Right cardiac atrium (tissue), 5 donors: ENCODE measurements at regions not wholly inside any gene's neighbourhood (a gene's known extent, or its start where the extent isn't known, plus 50 kb on each side); places are given as distances from the start of the nearest gene placed in this dataset.
A peak's percentile ranks its signal among the peaks of the same experiment; 100 is the strongest.
"Not testable (repeated sequence)": the region's sequence is repeated elsewhere in the genome, so short reads cannot be mapped to it uniquely, and the experiment has no call there.

ENCODE experiments used
- ATAC-seq, 2 donors: fragments of 200-7000 bp; cut with Tn5 transposase; one replicate each; pipeline versions ENCODE4 v1.8.0 to v1.9.1; 2020; ENCODE audit warnings: moderate library complexity in 2 of 2, mild to moderate bottlenecking in 1 of 2
- DNase-seq, 3 donors: peaks; one replicate each; pipeline ENCODE4 v3.0.0-alpha.2; 2020
- H3K27ac ChIP-seq: one replicate; pipeline ENCODE4 v1.5.1; 2013; ENCODE audit warnings: mild to moderate bottlenecking, low read length, control low read depth, moderate library complexity
- H3K27me3 ChIP-seq: one replicate; pipeline ENCODE4 v1.6.1; 2013; ENCODE audit not compliant: control insufficient read depth, insufficient read depth
- H3K4me1 ChIP-seq: one replicate; pipeline ENCODE4 v1.6.1; 2013; ENCODE audit warnings: low read length; ENCODE audit not compliant: control insufficient read depth, insufficient read depth
- H3K4me3 ChIP-seq: one replicate; pipeline ENCODE4 v1.5.1; 2013; ENCODE audit warnings: low read length, control low read depth
- H3K9me3 ChIP-seq: one replicate; pipeline ENCODE4 v1.6.1; 2013; ENCODE audit warnings: low read length; ENCODE audit not compliant: control insufficient read depth
- WGBS: extraction: QIAGEN DNeasy Blood & Tissue Kit; methylation state at CpG from one replicate; pipeline ENCODE4 v1.1.7; 2013; 5-methylcytosine and 5-hydroxymethylcytosine counted together
- intact Hi-C, 4 donors: fragments of 100-400 bp; cut with DNase I; formaldehyde crosslinking; loops; one replicate each; pipeline versions ENCODE4 v1.11.0 to v1.14.0; 2022 to 2023
- donor health status: healthy with polysubstance abuse.
- donor health status: DM: no; HTN: yes; CAD: no.
- donor health status: DM: no; HTN: no; CAD: no.
- donor health status: DM: no; HTN: yes; CAD: no; lungs with severe emphysema.
- donor health status: DM: yes; HTN: yes; CAD: no.

DNA sequence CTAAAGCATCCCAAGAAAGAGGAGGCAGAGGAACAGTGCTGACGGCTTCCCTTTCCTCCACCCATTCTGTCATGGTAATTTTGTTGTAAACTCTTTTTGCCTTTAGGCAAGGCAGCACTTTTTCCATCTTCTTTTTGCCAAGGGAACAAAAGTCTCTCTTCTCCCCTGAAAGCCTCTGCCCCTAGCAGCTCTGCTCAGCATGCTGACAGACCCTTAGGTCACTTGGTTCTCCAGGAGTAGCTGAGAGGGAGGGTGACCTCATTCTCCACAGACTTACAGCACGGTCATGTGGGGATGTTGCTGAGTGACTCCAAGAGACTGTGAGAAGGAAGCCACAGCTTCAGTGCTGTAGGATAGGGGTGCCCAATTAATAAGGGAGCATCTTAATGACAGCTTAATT is 81.1 kb upstream of the RALGAPA2 start:
- ATAC-seq: no peak
- 60% methylated on average over 2 of the region's 2 CpGs for WGBS

DNA sequence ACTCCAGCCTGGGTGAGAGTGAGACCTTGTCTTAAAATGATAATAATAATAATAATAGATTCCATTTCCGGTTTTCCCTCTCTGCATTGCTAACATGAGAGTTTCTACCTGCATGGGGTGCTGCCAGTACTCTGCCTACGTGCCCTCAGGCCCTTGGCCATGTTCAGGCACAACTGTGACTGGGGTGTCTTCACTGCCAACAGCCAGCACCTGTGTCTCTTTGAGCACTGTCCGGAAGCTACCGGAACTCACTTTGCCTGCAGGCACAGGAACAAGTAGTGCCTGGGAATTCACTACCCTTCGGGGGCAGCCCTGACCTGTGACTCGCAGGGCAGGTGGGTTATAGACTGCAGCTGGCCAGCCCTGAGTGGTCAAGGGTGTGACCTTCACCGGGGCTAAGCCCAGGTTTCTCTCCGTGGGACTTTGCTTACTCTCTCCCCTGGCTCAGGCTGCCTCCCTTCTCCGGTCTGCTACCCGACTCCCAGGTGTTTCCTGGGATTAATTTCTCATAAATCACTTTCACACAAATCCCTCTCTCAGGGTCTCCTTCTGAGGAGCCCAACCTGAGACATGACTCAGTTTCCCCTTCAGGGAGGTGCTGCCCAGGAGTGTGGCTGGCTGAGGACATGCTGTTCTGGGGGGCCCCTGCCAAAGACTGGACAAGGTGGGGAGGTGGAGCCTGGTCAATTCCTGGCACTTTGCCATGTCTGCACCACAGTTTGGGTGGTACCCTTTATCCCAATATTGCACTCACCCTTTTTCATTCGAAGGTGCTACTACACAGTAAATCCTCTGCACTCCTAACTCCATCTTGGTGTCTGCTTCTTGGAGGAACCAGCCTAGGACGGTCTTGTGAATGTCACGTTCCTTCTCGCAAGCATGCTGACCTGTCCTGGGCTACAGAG is 79.5 kb upstream of the RALGAPA2 start:
- intact Hi-C loops: no loop called here
- no peak for ATAC-seq
- H3K9me3 ChIP-seq: no peaks in the 10 kb centered on the region
- H3K27ac ChIP-seq: no peak overlapping the region
- no peaks in the 10 kb centered on the region for H3K4me1 ChIP-seq
- 80% methylated on average over 14 of the region's 14 CpGs for WGBS
- DNase-seq: no peak
- no peak overlapping the region for H3K4me3 ChIP-seq
- H3K27me3 ChIP-seq: no peaks in the 10 kb centered on the region

More for the DNA sequence above, 81.1 kb upstream of the RALGAPA2 start:
- no peaks in the 10 kb centered on the region for H3K4me1 ChIP-seq
- DNase-seq: no peak
- no peak overlapping the region for H3K27ac ChIP-seq
- intact Hi-C loops: no loop called here
- H3K27me3 ChIP-seq: no peaks in the 10 kb centered on the region
- no peak overlapping the region for H3K4me3 ChIP-seq
- no peaks in the 10 kb centered on the region for H3K9me3 ChIP-seq

DNA sequence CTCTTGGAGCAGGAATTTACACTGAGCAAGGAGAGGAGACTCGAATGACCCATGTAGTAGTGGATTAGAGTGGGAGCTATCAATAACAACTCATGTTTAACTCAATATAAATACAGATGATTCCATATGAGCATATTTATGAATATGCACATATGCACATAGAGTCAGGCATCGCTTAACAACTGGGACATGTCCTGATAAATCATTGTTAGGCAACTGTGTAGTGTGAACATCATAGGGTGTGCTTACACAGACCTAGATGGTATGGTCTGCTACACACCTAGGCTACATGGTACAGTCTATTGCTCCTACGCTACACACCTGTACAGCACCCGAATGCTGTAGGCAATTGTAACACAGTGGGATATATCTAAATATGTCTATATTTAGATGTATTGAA is 75.9 kb upstream of the RALGAPA2 start:
- intact Hi-C loops: no loop called here
- no peaks in the 10 kb centered on the region for H3K9me3 ChIP-seq
- no peak overlapping the region for H3K27ac ChIP-seq
- ATAC-seq (no peak), DNase-seq (no peak)
- WGBS: 92% methylated on average over 4 of the region's 4 CpGs
- no peak overlapping the region for H3K4me3 ChIP-seq
- no peaks in the 10 kb centered on the region for H3K27me3 ChIP-seq
- peaks cover 3% of the 10 kb centered on the region for H3K4me1 ChIP-seq

DNA sequence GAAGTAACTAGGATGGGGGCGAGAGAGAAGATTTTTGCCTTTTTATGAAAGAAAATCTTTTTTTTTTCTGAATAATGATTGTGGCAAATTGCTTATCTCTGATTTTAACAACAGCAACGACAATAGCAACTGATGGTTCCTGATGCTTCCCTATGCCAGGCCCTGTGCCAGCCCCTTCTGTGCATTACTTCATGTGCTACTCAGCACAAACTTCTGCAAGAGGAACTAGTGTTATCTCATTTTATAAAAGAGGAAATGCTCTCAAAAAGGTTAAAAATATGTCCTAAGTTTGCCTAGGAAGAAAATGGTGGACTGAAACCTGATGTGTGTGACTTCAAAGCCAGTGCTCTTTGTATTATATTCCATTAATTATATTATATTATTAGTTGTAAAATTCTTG is 74.0 kb upstream of the RALGAPA2 start:
- WGBS: 64% methylated on average over 2 of the region's 2 CpGs
- peak in 2 of 3 donors; percentile 69 to 75 for DNase-seq

DNA sequence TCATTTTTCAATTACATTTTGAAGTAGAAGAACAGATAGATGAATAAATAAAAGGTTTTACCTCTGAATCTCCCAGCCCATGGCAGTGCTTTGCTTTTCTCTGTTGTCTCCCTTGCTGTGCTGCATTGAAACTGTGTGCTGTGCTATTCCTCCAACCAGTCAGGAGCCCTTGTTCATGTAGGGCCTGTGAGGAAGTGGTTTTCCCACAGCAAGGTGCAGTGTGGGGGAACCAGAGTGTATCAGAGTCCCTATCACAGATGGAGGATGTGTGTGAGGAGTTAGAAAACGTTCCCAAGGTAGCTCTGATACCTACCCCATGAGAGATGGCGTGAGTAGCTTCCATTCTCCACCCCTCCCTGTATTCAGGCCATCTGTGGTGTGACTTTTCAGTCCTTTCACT is 72.8 kb upstream of the RALGAPA2 start:
- Histone ChIP-seq H3K27ac (no peak overlapping the region), H3K27me3 (no peaks in the 10 kb centered on the region), H3K4me1 (peaks cover 13% of the 10 kb centered on the region), H3K4me3 (no peak overlapping the region), H3K9me3 (no peaks in the 10 kb centered on the region)
- intact Hi-C loops: no loop called here
- 90% methylated on average over 2 of the region's 2 CpGs for WGBS
- ATAC-seq (no peak), DNase-seq (no peak)

More for the DNA sequence above, 74.0 kb upstream of the RALGAPA2 start:
- Histone ChIP-seq H3K9me3 (no peaks in the 10 kb centered on the region), H3K27ac (no peak overlapping the region), H3K4me1 (peaks cover 7% of the 10 kb centered on the region), H3K4me3 (no peak overlapping the region), H3K27me3 (no peaks in the 10 kb centered on the region)
- intact Hi-C loops: no loop called here
- ATAC-seq: no peak

DNA sequence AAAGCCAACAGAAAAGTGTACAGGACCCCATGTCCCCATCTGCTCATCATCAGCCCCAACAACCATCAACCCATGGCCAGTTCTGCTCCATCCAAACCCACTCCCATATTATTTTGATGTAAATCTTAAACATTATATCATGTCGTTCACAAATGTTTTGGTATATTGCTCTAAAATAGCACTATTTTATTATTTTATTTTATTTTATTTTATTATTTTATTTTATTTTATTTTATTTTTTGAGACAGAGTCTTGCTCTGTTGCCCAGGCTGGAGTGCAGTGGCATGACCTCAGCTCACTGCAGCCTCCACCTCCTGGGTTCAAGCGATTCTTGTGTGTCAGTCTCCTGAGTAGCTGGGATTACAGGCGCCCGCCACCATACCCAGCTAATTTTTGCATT is 72.0 kb upstream of the RALGAPA2 start:
- H3K27ac ChIP-seq, intact Hi-C loops, H3K9me3 ChIP-seq, H3K27me3 ChIP-seq, ATAC-seq, DNase-seq, H3K4me3 ChIP-seq: not testable (repeated sequence)
- peaks cover 13% of the 10 kb centered on the region for H3K4me1 ChIP-seq
- WGBS: 83% methylated on average over 4 of the region's 4 CpGs

DNA sequence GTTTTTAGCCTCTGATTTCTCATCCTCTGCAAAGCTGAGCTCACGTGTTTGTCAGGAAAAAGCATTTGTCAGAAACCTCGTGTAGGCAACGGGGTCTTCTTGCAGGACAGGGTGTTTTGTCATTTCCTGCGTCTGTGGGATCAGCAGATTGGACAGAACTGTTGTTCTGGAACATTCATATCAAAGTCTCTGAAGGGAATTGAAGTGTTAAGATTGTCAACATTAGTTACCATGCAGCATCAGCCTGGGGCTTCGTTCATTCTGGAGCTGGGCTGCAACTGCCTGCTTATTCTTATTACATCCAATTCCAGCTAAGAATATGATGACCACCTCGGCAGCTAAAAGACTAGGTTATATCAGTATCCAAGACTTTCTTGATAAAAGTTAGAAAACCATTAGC is 71.0 kb upstream of the RALGAPA2 start:
- intact Hi-C loops: no loop called here
- Histone ChIP-seq H3K4me1 (peaks cover 13% of the 10 kb centered on the region), H3K27me3 (no peaks in the 10 kb centered on the region), H3K9me3 (no peaks in the 10 kb centered on the region), H3K4me3 (no peak overlapping the region), H3K27ac (no peak overlapping the region)
- DNase-seq (no peak), ATAC-seq (peak; percentile 15 to 51)
- 38% methylated on average over 6 of the region's 6 CpGs for WGBS

DNA sequence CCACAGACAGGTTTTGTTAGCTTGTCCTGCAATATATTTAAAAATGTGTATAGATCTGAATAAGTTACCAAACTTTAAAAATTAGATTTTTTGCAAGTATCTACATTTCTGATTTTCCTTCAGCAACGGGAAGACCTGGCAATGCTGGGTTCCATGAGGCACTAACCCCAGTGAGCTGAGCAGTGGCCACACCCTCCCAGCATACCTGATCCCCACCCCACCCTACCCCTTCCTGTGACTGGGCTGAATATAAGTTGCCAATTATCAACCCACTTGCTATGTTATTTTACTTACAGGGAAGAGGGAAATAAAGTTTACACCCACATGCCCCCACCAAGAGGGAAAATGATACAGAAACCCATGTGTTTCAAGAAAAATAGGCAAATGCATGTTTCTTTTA is 70.3 kb upstream of the RALGAPA2 start:
- WGBS: 49% methylated on average over 1 of the region's 1 CpG
- Histone ChIP-seq H3K4me3 (no peak overlapping the region), H3K4me1 (peaks cover 13% of the 10 kb centered on the region), H3K27ac (no peak overlapping the region), H3K9me3 (no peaks in the 10 kb centered on the region), H3K27me3 (no peaks in the 10 kb centered on the region)
- DNase-seq (no peak), ATAC-seq (no peak)
- intact Hi-C loops: no loop called here

DNA sequence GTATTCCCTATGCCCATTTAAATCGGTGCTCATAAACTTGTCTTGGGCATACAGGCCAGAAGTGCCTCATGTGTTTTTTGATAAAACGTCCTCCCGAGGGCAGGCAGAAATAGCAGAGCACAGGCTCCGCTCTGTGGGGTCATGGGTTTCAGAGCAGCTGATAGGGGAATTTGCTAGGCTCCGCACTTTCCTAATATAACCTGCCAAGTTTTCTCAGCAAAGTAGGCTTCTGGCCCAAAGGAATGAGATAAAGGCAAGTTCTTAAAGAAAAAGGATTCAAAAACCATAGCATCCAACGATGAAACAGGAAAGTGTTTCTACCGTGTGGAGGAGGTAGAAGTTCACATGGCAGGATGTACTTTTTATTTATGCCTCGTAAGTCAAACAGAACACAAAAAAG is 69.8 kb upstream of the RALGAPA2 start:
- intact Hi-C loops: no loop called here
- no peaks in the 10 kb centered on the region for H3K27me3 ChIP-seq
- H3K9me3 ChIP-seq: no peaks in the 10 kb centered on the region
- H3K4me1 ChIP-seq: peaks cover 13% of the 10 kb centered on the region
- peak; percentile 87 to 88 for ATAC-seq
- H3K27ac ChIP-seq: no peak overlapping the region
- DNase-seq: peak in 2 of 3 donors; percentile 64 to 79
- H3K4me3 ChIP-seq: no peak overlapping the region
- 22% methylated on average over 8 of the region's 8 CpGs for WGBS

DNA sequence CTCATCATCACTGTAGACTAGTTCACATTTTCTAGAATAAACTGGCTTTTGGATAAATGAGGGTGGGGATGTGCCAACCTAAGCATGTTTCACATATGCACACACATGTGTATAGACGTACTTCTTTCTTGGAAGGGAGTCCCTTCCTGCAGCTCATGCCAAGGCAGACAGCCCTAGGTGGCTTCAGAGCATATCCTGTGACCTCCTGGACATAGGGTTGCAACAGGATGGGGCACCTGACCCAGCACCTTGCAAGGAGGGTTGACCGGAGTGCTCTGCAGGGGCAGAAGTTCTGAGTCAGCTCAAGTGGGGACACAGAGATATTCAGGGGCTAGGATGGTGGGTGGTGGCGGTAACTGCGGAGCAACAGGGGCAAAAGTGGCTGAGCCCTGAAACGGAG is 68.6 kb upstream of the RALGAPA2 start:
- Histone ChIP-seq H3K4me3 (no peak overlapping the region), H3K9me3 (no peaks in the 10 kb centered on the region), H3K27me3 (no peaks in the 10 kb centered on the region), H3K27ac (no peak overlapping the region), H3K4me1 (peaks cover 13% of the 10 kb centered on the region)
- DNase-seq: no peak
- 93% methylated on average over 5 of the region's 5 CpGs for WGBS
- ATAC-seq: no peak
- intact Hi-C loops: no loop called here

DNA sequence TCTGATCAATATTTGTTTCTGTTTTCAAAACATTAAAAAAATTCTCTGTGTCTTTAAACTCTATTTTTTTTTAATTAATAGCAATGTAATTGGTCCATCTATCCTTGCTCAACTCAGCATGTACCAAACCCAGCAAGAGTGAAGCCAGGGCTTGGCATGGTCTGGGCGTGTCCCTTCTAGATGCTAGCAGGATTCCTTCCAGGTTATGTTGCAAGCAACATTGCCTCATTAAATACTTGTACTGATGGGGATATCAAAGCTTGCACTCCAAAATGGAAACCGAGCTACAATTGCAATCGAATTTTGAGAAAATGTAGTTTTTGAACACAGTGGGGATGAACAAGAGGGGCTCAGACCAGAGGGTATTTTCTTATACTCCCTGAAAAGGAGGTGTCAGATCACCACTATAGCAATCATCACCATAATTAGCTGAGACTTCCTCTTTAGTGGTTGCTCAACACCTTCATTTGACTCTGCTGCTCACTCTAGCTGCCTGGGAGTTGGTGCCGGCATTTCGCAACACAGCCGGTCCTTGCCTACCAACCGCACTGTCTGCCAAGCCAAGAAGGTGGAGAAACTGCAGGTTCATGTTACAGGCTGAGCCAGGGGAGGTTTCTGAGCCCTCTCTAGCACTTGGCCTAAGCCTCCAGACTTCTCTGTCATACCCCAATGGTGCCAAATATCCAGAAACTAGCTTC is 67.8 kb upstream of the RALGAPA2 start:
- intact Hi-C loops: no loop called here
- peaks cover 13% of the 10 kb centered on the region for H3K4me1 ChIP-seq
- no peaks in the 10 kb centered on the region for H3K9me3 ChIP-seq
- WGBS: 61% methylated on average over 7 of the region's 7 CpGs
- H3K27me3 ChIP-seq: no peaks in the 10 kb centered on the region
- DNase-seq (peak; percentile 86 to 92 (median 88)), ATAC-seq (peak; percentile 85 to 87)
- no peak overlapping the region for H3K27ac ChIP-seq
- no peak overlapping the region for H3K4me3 ChIP-seq
